Naive B cell (primary cell): ENCODE measurements at regions not wholly inside any gene's neighbourhood (a gene's known extent, or its start where the extent isn't known, plus 50 kb on each side); places are given as distances from the start of the nearest gene placed in this dataset.

Source experiments
- ATAC-seq, 2 donors: fragments of 150-1000 bp; cut with Tn5 transposase; 2 replicates each; pipeline ENCODE4 v1.10.0; 2021; ENCODE audit warnings: low read depth in 2 of 2, mild to moderate bottlenecking in 2 of 2, moderate library complexity in 2 of 2
- DNase-seq: peaks from one replicate; pipeline ENCODE4 v3.0.0; 2022
- H3K27ac Mint-ChIP-seq, 6 donors: one replicate each; pipeline ENCODE4 v1.8.0; 2020 to 2022; ENCODE audit warnings: mild to moderate bottlenecking in 6 of 6, mixed read lengths in 6 of 6, moderate library complexity in 5 of 6, inconsistent platforms in 2 of 6
- H3K27me3 Mint-ChIP-seq, 3 donors: one replicate each; pipeline ENCODE4 v1.8.0; 2021 to 2022; ENCODE audit warnings: mixed read lengths in 3 of 3, mild to moderate bottlenecking in 1 of 3
- H3K36me3 Mint-ChIP-seq, 2 donors: one replicate each; pipeline ENCODE4 v1.8.0; 2020 to 2022; ENCODE audit warnings: mixed read lengths in 2 of 2, inconsistent platforms in 1 of 2, mild to moderate bottlenecking in 1 of 2
- H3K4me1 Mint-ChIP-seq, 3 donors: one replicate each; pipeline ENCODE4 v1.8.0; 2020 to 2022; ENCODE audit warnings: mixed read lengths in 3 of 3, inconsistent platforms in 1 of 3, mild to moderate bottlenecking in 1 of 3, moderate library complexity in 1 of 3
- H3K4me3 Mint-ChIP-seq, 8 donors: one replicate each; pipeline ENCODE4 v1.8.0; 2020 to 2022; ENCODE audit warnings: mild to moderate bottlenecking in 8 of 8, mixed read lengths in 8 of 8, moderate library complexity in 8 of 8, inconsistent platforms in 2 of 8
- H3K9me3 Mint-ChIP-seq, 7 donors: one replicate each; pipeline ENCODE4 v1.8.0; 2020 to 2022; ENCODE audit warnings: mixed read lengths in 7 of 7, mild to moderate bottlenecking in 5 of 7, inconsistent platforms in 2 of 7, moderate library complexity in 1 of 7

DNA sequence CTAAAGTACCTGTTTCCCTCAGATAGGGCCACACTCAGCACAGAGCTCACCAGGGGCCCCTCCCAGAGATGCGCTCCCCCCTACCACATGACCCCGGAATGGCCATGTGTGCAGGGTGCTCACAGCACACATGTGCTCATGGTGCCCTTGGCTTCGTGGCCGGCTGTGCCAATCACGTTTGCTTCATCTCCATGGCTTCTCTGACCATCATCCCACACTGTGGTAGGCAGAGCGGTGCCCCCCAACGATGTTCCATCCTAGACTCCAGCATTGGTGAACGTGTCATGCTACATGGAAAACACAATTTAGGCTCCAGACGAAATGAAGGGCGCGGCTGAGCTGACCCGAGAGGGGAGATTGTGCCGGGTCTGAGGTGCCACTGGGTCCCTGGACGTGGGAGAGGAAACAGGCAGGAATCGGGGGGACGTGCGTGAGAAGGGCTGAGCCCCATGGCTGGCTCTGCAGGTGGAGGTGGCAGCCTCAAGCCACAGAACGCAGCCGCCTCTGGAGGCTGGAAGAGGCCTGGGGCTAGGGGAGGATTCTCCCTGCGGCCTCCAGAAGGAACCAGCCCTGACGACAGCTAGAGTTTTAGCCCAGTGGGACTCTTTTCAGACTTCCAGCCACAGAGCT, 126.5 kb downstream of the DLL1 start:
- H3K27ac Mint-ChIP-seq, result no peak overlapping the region
- H3K4me3 Mint-ChIP-seq, result no peak overlapping the region
- ATAC-seq (no peak), DNase-seq (no peak)
- peaks cover 0 to 8% (median 0%) of the 10 kb centered on the region in 3 donors for H3K27me3 Mint-ChIP-seq
- no peaks in the 10 kb centered on the region for H3K36me3 Mint-ChIP-seq
- H3K9me3 Mint-ChIP-seq, result peaks cover 0 to 6% (median 0%) of the 10 kb centered on the region in 7 donors
- peaks cover 0 to 16% (median 11%) of the 10 kb centered on the region in 3 donors for H3K4me1 Mint-ChIP-seq

DNA sequence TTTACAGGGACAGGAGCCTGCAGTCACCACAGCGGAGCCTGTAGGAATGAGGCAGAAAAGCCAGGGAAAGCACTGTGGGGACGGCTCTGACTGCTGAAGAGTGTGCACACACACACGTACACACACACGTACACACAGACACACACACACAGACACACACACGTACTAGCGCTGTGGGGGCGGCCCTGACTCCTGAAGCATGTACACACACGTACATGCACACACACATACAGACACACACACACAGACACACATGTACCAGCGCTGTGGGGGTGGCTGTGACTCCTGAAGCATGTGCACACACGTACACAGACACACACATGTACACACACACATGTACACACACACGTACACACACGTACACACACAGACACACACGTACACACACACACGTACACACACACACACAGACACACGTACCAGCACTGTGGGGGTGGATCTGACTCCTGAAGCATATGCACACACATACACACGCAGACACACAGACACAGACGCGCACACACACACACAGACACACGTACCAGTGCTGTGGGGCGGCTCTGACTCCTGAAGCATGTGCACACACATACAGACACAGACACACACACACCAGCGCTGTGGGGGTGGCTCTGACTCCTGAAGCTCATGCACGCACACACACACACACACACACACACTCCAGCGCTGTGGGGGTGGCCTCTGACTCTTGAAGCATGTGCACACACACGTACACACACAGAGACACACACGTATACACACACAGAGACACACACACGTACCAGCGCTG, 127.3 kb downstream of the DLL1 start:
- Mint-ChIP-seq H3K27ac (peak overlapping the region in 2 of 6 donors; percentile 56 to 85), H3K4me1 (peaks cover 0 to 16% (median 11%) of the 10 kb centered on the region in 3 donors), H3K27me3 (peaks cover 0 to 8% (median 0%) of the 10 kb centered on the region in 3 donors), H3K4me3 (peak overlapping the region in 2 of 8 donors; percentile 32 to 34), H3K9me3 (peaks cover 0 to 6% (median 0%) of the 10 kb centered on the region in 7 donors), H3K36me3 (no peaks in the 10 kb centered on the region)
- DNase-seq (no peak), ATAC-seq (no peak)

DNA sequence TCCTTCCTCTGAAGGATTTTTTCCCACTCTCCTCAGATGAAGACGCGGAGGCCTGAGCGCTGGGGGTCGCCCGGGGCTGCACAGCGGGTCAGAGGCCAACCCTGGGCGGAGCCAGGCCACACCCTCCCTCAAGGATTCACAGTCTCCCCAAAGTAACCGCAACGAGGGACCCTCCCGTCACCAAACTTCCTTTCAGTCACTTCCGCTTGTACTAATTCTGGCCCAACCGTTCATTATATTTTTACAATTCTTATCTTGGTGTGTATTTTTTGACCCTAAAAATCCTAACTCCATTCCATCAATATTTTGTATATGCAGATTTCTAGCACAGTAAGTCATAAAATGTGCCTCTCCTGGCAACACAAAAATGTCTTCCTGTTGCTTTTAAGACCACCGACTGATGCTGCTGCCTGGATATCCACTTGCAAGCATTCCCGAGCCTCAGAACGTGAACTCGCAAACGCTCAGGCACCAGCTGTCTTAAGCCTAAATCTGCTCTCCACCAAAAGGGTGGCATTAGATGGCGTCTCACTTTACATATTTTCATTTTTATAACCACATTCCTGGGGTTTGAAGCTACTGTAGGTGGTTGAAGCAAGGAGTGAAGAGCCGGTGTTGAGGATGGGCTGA, 128.0 kb downstream of the DLL1 start:
- H3K4me1 Mint-ChIP-seq, result peaks cover 0 to 16% (median 11%) of the 10 kb centered on the region in 3 donors
- no peaks in the 10 kb centered on the region for H3K36me3 Mint-ChIP-seq
- peaks cover 0 to 8% (median 0%) of the 10 kb centered on the region in 3 donors for H3K27me3 Mint-ChIP-seq
- DNase-seq, result no peak
- H3K9me3 Mint-ChIP-seq, result peaks cover 0 to 1% (median 0%) of the 10 kb centered on the region in 7 donors
- peak overlapping the region in 4 of 6 donors; percentile 55 to 85 (median 56) for H3K27ac Mint-ChIP-seq
- H3K4me3 Mint-ChIP-seq, result peak overlapping the region; percentile 13 to 83 (median 32)
- ATAC-seq, result peak in 1 of 2 donors; percentile 30

DNA sequence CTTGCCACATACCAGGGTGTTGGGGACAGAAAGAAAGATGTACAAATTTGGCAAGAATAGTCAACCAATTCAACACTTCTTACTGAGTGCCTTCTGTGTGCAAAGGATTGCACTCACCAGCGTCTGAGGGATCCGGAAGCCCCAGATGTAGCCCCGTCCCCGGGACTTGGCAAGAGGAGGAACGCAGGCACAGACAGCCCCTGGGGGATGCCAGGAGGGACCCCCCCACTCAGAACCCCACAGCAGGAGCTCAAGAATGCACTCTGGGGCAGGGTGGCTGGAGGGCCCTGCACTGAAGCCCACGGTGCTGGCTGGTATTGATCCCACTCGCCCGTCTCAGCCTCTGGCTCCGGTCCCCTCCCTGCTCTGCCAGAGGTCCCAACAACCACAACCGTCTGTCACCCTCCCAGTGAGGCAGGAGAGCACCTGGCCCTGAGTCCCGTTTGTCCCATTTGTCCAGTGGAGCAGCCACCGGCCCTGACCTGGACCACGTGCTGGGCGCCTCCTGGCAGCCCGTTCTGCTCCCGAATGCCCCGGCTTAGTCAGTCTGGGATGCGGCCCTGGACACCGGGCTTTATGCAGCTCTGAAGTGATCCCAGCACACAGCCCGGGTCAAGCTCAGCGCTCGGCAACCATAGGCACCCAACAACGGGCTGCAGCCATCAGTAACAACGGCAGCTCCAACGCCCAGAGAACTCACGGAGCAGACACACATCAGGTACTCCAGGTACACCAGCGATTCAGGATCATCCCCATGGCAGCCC, 128.7 kb downstream of the DLL1 start:
- peaks cover 0 to 8% (median 0%) of the 10 kb centered on the region in 3 donors for H3K27me3 Mint-ChIP-seq
- peak overlapping the region in 2 of 6 donors; percentile 60 to 85 for H3K27ac Mint-ChIP-seq
- H3K4me3 Mint-ChIP-seq, result peak overlapping the region in 6 of 8 donors; percentile 24 to 83 (median 44)
- no peaks in the 10 kb centered on the region for H3K36me3 Mint-ChIP-seq
- no peak for ATAC-seq
- peaks cover 0 to 16% (median 11%) of the 10 kb centered on the region in 3 donors for H3K4me1 Mint-ChIP-seq
- peaks cover 0 to 1% (median 0%) of the 10 kb centered on the region in 7 donors for H3K9me3 Mint-ChIP-seq
- no peak for DNase-seq

DNA sequence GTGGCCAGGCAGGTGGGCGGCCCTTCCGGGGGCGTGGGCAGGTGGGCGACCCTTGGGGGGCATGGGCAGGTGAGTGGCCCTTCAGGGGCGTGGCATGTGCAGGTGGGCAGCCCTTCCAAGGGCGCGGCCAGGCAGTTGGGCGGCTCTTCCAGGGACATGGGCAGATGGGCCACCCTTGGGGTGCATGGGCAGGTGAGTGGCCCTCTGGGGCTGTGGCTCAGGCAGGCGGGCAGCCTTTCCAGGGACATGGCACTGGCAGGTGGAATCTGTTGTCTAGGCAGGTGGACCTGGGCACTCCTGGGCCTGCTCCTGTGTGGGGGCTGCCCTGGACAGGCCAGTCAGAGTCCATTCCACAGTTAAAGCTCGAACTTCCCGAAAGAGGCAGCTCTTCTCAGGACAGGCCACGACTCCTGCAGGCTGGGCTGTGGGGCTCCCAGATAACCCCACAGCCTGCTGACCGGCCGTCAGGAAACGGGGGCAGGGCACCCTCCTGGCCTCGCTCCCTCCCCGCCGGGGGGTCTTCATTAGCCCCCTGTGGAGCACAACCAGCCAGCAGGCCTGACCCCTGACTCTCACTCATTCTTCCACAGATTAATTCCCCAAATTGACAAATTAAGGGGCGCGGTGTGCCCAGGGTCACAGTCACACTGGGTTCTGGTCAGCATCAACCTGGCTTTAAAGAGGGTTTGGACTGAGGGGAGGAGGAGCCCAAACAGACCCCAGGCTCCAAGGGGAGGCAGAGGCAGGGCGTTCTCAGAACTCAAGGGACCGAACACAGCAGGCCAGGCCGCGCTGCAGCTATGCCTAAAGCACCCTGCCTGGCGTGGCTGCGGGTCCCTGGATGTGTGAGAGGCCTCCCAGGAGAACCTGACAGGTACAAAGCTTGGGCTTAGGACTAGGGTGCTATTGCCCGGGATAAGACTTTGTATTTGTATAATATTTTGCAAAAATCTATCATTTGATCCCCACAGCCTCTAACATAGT, 130.0 kb downstream of the DLL1 start:
- DNase-seq (no peak), ATAC-seq (no peak)
- Mint-ChIP-seq H3K27me3 (peaks cover 0 to 7% (median under 1%) of the 10 kb centered on the region in 3 donors), H3K27ac (peak overlapping the region in 1 of 6 donors; percentile 52), H3K4me3 (no peak overlapping the region), H3K36me3 (no peaks in the 10 kb centered on the region), H3K4me1 (peaks cover 0 to 16% (median 11%) of the 10 kb centered on the region in 3 donors), H3K9me3 (peaks cover 0 to 1% (median 0%) of the 10 kb centered on the region in 7 donors)

DNA sequence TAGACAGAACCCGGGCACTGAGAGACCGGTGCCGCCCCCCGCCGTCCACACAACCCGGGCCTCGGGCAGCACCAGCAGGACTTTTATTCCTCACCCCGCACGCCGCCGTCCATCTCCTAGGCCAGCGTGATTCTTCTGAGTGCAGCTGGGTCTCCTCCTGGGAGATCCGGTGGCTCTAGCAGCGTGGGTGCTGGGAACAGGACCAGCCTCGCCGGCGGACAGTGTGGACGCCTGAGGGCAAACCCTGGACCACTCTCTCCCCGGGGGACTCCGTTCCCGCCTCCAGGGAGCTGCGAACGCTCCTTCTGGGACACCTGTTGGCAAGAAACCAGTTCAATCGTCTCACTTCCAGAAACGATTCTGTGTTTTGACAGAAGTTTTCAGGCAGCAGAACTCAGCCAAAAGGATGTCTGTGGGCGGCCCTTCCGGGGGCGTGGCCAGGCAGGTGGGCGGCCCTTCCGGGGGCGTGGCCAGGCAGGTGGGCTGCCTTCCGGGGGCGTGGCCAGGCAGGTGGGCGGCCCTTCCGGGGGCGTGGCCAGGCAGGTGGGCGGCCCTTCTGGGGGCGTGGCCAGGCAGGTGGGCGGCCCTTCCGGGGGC, 130.7 kb downstream of the DLL1 start:
- Mint-ChIP-seq H3K4me1 (peaks cover 0 to 16% (median 11%) of the 10 kb centered on the region in 3 donors), H3K9me3 (peaks cover 0 to 1% (median 0%) of the 10 kb centered on the region in 7 donors), H3K27ac (no peak overlapping the region), H3K36me3 (no peaks in the 10 kb centered on the region), H3K27me3 (peaks cover 0 to 4% (median 0%) of the 10 kb centered on the region in 3 donors), H3K4me3 (no peak overlapping the region)
- DNase-seq, result no peak
- ATAC-seq, result no peak

DNA sequence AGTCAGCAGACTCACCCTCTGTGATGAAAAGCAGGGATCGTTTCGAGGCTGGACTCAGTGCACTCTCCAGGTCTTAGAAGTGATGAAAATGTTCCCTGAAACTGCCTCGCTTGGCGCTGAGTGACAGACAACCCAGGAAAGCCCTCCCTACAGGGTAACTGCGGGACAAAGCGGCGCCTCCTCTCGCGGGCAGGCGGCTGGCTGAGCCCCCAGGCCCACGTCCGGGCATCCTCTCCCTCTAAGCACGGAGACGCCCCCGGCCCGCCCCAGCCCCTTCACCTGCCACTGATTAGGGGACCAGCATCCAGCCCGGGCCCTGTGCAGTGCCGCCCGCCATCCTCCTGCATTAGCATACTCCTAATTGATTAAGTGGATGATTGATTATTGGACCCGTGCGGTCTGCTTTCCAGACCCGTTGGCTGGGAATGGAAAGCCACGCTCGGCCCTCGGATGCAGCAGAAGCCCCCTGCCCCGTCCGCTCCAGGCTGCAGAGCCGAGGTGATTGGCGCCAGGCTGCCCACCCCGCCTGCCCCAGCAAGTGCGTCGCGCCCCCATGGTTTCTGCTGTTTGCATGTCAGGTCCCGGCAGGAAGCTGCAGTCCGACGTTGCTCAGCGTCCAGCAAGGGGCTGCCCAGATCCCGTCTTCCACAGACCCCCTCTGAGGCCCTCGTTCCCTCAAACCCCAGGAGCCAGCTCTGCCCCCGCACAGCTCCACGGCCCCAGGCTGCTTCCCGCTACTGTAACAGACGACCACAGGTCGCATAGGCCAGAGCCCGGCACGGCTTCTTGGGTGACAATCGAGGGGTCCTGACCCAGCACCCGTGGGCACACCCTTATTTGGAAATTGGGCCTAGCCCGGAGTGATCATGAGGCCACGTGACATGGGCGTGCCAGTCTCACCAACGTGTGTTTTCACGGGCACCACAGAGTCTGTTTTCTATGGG, 131.6 kb downstream of the DLL1 start:
- no peaks in the 10 kb centered on the region for H3K36me3 Mint-ChIP-seq
- no peak overlapping the region for H3K4me3 Mint-ChIP-seq
- ATAC-seq (no peak), DNase-seq (no peak)
- peaks cover 0 to 1% (median 0%) of the 10 kb centered on the region in 7 donors for H3K9me3 Mint-ChIP-seq
- peaks cover 0 to 16% (median 11%) of the 10 kb centered on the region in 3 donors for H3K4me1 Mint-ChIP-seq
- H3K27me3 Mint-ChIP-seq, result peaks cover 0 to 4% (median under 1%) of the 10 kb centered on the region in 3 donors
- peak overlapping the region in 1 of 6 donors; percentile 16 for H3K27ac Mint-ChIP-seq

DNA sequence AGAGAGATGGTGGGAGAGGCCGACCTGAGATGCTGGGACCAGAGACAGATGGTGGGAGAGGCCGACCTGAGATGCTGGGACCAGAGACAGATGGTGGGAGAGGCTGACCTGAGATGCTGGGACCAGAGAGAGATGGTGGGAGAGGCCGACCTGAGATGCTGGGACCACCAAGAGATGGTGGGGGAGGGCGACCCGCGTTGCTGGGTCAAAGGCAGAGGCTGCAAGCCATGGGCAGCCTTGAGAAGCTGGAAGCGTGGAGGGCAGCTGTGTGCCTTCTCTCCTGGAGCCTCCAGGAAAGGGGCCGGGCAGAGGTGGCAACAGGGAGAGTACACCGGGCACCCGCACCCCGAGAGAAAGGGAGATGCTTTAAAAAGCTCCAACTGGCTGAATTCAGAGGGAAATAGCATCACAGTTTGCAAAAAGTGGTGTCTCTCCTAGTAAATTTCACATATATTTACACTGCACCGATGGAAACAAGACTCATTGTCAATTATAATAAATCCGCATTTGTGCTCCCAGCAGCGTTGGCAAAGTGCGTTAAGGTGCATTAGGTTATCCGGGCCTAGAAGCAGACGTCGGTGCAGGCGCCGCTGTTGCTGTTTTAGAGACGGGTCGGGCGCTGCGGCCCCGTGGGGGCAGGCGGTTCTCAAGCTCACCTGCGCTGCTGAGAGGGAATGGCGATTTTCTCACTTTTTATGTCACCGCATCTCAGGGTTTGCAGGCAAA, 132.4 kb downstream of the DLL1 start:
- Mint-ChIP-seq H3K4me1 (peaks cover 0 to 10% (median 6%) of the 10 kb centered on the region in 3 donors), H3K27ac (peak overlapping the region in 1 of 6 donors; percentile 15), H3K9me3 (no peaks in the 10 kb centered on the region), H3K27me3 (peaks cover 4 to 9% (median 8%) of the 10 kb centered on the region in 3 donors), H3K4me3 (peak overlapping the region in 2 of 8 donors; percentile 41 to 52), H3K36me3 (no peaks in the 10 kb centered on the region)
- DNase-seq, result no peak
- no peak for ATAC-seq

DNA sequence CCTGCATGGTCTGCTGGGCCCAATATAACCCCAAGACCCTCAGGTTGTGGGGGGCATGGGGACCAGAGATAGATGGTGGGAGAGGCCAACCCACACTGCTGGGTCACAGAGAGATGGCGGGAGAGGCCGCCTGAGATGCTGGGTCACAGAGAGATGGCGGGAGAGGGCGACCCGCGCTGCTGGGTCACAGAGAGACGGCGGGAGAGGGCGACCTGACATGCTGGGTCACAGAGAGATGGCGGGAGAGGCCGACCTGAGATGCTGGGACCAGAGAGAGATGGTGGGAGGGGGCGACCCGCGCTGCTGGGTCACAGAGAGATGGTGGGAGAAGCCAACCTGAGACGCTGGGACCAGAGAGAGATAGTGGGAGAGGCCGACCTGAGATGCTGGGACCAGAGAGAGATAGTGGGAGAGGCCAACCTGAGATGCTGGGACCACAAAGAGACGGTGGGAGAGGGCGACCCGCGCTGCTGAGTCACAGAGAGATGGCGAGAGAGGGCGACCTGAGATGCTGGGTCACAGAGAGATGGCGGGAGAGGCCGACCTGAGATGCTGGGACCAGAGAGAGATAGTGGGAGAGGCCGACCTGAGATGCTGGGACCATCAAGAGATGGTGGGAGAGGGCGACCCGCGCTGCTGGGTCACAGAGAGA, 133.2 kb downstream of the DLL1 start:
- Mint-ChIP-seq H3K4me1 (peaks cover 0 to 4% (median 2%) of the 10 kb centered on the region in 3 donors), H3K9me3 (no peaks in the 10 kb centered on the region), H3K27ac (peak overlapping the region in 1 of 6 donors; percentile 67), H3K27me3 (peaks cover 4 to 16% (median 15%) of the 10 kb centered on the region in 3 donors), H3K4me3 (no peak overlapping the region), H3K36me3 (no peaks in the 10 kb centered on the region)
- ATAC-seq (no peak), DNase-seq (no peak)
